H4 (cell line): ENCODE measurements at regions not wholly inside any gene's neighbourhood (a gene's known extent, or its start where the extent isn't known, plus 50 kb on each side); places are given as distances from the start of the nearest gene placed in this dataset.

Experiments
- DNase-seq: peaks from one replicate; pipeline ENCODE4 v3.0.0-alpha.2; 2015; ENCODE audit warnings: low spot score

GRCh38 chr6:117077300-117077699, 188.1 kb upstream of the VGLL2 start:
- DNase-seq = no peak

- no peak for DNase-seq
Observed at GRCh38 chr6:117078624-117079023, 186.7 kb upstream of the VGLL2 start.

- no peak for DNase-seq
Observed at GRCh38 chr6:117079951-117080350, 185.4 kb upstream of the VGLL2 start.

- no peak for DNase-seq
Observed at GRCh38 chr6:117089604-117090003, 175.8 kb upstream of the VGLL2 start.

- DNase-seq = no peak
Observed at GRCh38 chr6:117110146-117110545, 155.2 kb upstream of the VGLL2 start.

GRCh38 chr6:117110737-117111136, 154.6 kb upstream of the VGLL2 start:
- no peak for DNase-seq

- no peak for DNase-seq
Observed at GRCh38 chr6:117117652-117118051, 147.7 kb upstream of the VGLL2 start.

- DNase-seq = no peak
Observed at GRCh38 chr6:117118490-117118889, 146.9 kb upstream of the VGLL2 start.

GRCh38 chr6:117126213-117126612, 139.1 kb upstream of the VGLL2 start:
- DNase-seq = no peak

- DNase-seq = no peak
Observed at GRCh38 chr6:117128052-117128451, 137.3 kb upstream of the VGLL2 start.

GRCh38 chr6:117130125-117130524, 135.2 kb upstream of the VGLL2 start:
- DNase-seq = no peak

- no peak for DNase-seq
Observed at GRCh38 chr6:117136702-117137101, 128.7 kb upstream of the VGLL2 start.

- no peak for DNase-seq
Observed at GRCh38 chr6:117137711-117138110, 127.6 kb upstream of the VGLL2 start.

- no peak for DNase-seq
Observed at GRCh38 chr6:117138425-117138824, 126.9 kb upstream of the VGLL2 start.

GRCh38 chr6:117138920-117139319, 126.4 kb upstream of the VGLL2 start:
- no peak for DNase-seq

GRCh38 chr6:117142142-117142541, 123.2 kb upstream of the VGLL2 start:
- DNase-seq = no peak

GRCh38 chr6:117142995-117143394, 122.4 kb upstream of the VGLL2 start:
- DNase-seq = no peak

GRCh38 chr6:117143647-117144046, 121.7 kb upstream of the VGLL2 start:
- no peak for DNase-seq

- DNase-seq = no peak
Observed at GRCh38 chr6:117145940-117146339, 119.4 kb upstream of the VGLL2 start.

- no peak for DNase-seq
Observed at GRCh38 chr6:117149324-117149723, 116.0 kb upstream of the VGLL2 start.

GRCh38 chr6:117156741-117157140, 108.6 kb upstream of the VGLL2 start:
- no peak for DNase-seq

GRCh38 chr6:117157448-117157847, 107.9 kb upstream of the VGLL2 start:
- no peak for DNase-seq

GRCh38 chr6:117165911-117166499, 99.4 kb upstream of the VGLL2 start:
- no peak for DNase-seq

GRCh38 chr6:117167520-117168271, 97.7 kb upstream of the VGLL2 start:
- DNase-seq = peak; percentile 19
